ACHN (cell line): ENCODE measurements at regions not wholly inside any gene's neighbourhood (a gene's known extent, or its start where the extent isn't known, plus 50 kb on each side); places are given as distances from the start of the nearest gene placed in this dataset.
"Not testable (repeated sequence)": the region's sequence is repeated elsewhere in the genome, so short reads cannot be mapped to it uniquely, and the experiment has no call there.

Experiments used
- DNase-seq: peaks from one replicate; pipeline ENCODE4 v3.0.0-alpha.2; 2015
- in situ Hi-C: cut with HindIII; loops from 2 replicates; pipeline ENCODE4 v1.10.0; 2017; ENCODE audit warnings: low sequenced_read_pairs, low pct_ligation_motif_present, low pct_unique_long_range_greater_than_20kb

GRCh38 chr13:83439464-83439863, 442.8 kb downstream of the SLITRK1 start:
- in situ Hi-C loops, DNase-seq: not testable (repeated sequence)

GRCh38 chr13:83423861-83424260, 458.4 kb downstream of the SLITRK1 start:
- in situ Hi-C loops = no loop called here

GRCh38 chr13:83423381-83423780, 458.9 kb downstream of the SLITRK1 start:
- DNase-seq = no peak
- in situ Hi-C loops = no loop called here

More at GRCh38 chr13:83423861-83424260, 458.4 kb downstream of the SLITRK1 start:
- no peak for DNase-seq

- no peak for DNase-seq
- in situ Hi-C loops = no loop called here
These were observed 467.9 kb downstream of the SLITRK1 start for GRCh38 chr13:83414393-83414792.

- no peak for DNase-seq
- in situ Hi-C loops = no loop called here
These were observed 495.7 kb downstream of the SLITRK1 start for GRCh38 chr13:83386609-83387008.

- DNase-seq = no peak
- in situ Hi-C loops = no loop called here
These were observed 503.4 kb downstream of the SLITRK1 start for GRCh38 chr13:83378908-83379307.

- DNase-seq = no peak
- in situ Hi-C loops = no loop called here
These were observed 504.8 kb downstream of the SLITRK1 start for GRCh38 chr13:83377491-83377890.

- in situ Hi-C loops = no loop called here
- no peak for DNase-seq
These were observed 509.5 kb downstream of the SLITRK1 start for GRCh38 chr13:83372786-83373185.

- no peak for DNase-seq
- in situ Hi-C loops = no loop called here
These were observed 516.6 kb downstream of the SLITRK1 start for GRCh38 chr13:83365723-83366122.

GRCh38 chr13:83355041-83355440, 527.2 kb downstream of the SLITRK1 start:
- no peak for DNase-seq
- in situ Hi-C loops = no loop called here

- DNase-seq = no peak
- in situ Hi-C loops = no loop called here
These were observed 529.9 kb downstream of the SLITRK1 start for GRCh38 chr13:83352391-83352790.

- no peak for DNase-seq
- in situ Hi-C loops = no loop called here
These were observed 531.7 kb downstream of the SLITRK1 start for GRCh38 chr13:83350569-83350968.

GRCh38 chr13:83344518-83344917, 537.8 kb downstream of the SLITRK1 start:
- DNase-seq = no peak
- in situ Hi-C loops = no loop called here

GRCh38 chr13:83340170-83340569, 542.1 kb downstream of the SLITRK1 start:
- in situ Hi-C loops = no loop called here
- DNase-seq = no peak

GRCh38 chr13:83333614-83334388, 548.5 kb downstream of the SLITRK1 start:
- in situ Hi-C loops = no loop called here
- no peak for DNase-seq

- no peak for DNase-seq
- in situ Hi-C loops = no loop called here
These were observed 549.5 kb downstream of the SLITRK1 start for GRCh38 chr13:83332751-83333150.

- DNase-seq = no peak
- in situ Hi-C loops = no loop called here
These were observed 555.2 kb downstream of the SLITRK1 start for GRCh38 chr13:83327091-83327490.

GRCh38 chr13:83325125-83325853, 557.0 kb downstream of the SLITRK1 start:
- in situ Hi-C loops = no loop called here
- DNase-seq = no peak

- DNase-seq = no peak
- in situ Hi-C loops = no loop called here
These were observed 570.2 kb downstream of the SLITRK1 start for GRCh38 chr13:83311886-83312577.
